Stimulated activated CD4-positive, alpha-beta T cell treated with anti-CD3 and anti-CD28 coated beads, Interleukin-4, amount 100 ng/mL, for 48 hours (primary cell): ENCODE measurements at regions not wholly inside any gene's neighbourhood (a gene's known extent, or its start where the extent isn't known, plus 50 kb on each side); places are given as distances from the start of the nearest gene placed in this dataset.

Experiments
- DNase-seq, 2 donors: peaks; one replicate each; pipeline ENCODE4 v3.0.0-alpha.2; 2020; ENCODE audit warnings: low read depth in 2 of 2

- DNase-seq, result no peak
Measured at GRCh38 chr17:12584727-12585126, 81.0 kb upstream of the MYOCD start.

GRCh38 chr17:12588531-12588930 is 77.2 kb upstream of the MYOCD start:
- DNase-seq, result no peak

GRCh38 chr17:12590417-12590816 is 75.3 kb upstream of the MYOCD start:
- DNase-seq, result no peak

- no peak for DNase-seq
Measured at GRCh38 chr17:12591021-12591735, 74.5 kb upstream of the MYOCD start.

- DNase-seq, result no peak
Measured at GRCh38 chr17:12592941-12593340, 72.7 kb upstream of the MYOCD start.

GRCh38 chr17:12596961-12597360 is 68.7 kb upstream of the MYOCD start:
- no peak for DNase-seq

GRCh38 chr17:12597895-12598294 is 67.8 kb upstream of the MYOCD start:
- DNase-seq, result no peak

- no peak for DNase-seq
Measured at GRCh38 chr17:12599186-12599920, 66.3 kb upstream of the MYOCD start.

- no peak for DNase-seq
Measured at GRCh38 chr17:12600349-12600748, 65.3 kb upstream of the MYOCD start.

- no peak for DNase-seq
Measured at GRCh38 chr17:12603566-12603965, 62.1 kb upstream of the MYOCD start.

- no peak for DNase-seq
Measured at GRCh38 chr17:12605222-12605621, 60.5 kb upstream of the MYOCD start.

- DNase-seq, result no peak
Measured at GRCh38 chr17:12613566-12613965, 52.1 kb upstream of the MYOCD start.
